ENCODE measurements at regions not wholly inside any gene's neighbourhood (a gene's known extent, or its start where the extent isn't known, plus 50 kb on each side); places are given as distances from the start of the nearest gene placed in this dataset.
"Not testable (repeated sequence)": the region's sequence is repeated elsewhere in the genome, so short reads cannot be mapped to it uniquely, and the experiment has no call there.

GRCh38 chr2:88868861-88869260, 177.4 kb downstream of the RPIA start:
- ChIA-PET CTCF (interaction anchor here (1.2 to 1.4 kb wide), 2 partner anchors 10 to 11 kb away, joined by 4 read pairs; no protein-coding TSS in a partner anchor), POLR2A (no interaction called here)
- Mint-ChIP-seq H3K9me3 (ENCODE audit: low read depth) (no peaks in the 10 kb centered on the region), H3K4me1 (peaks cover 11% of the 10 kb centered on the region), H3K27ac (no peak overlapping the region), H3K27me3 (peaks cover 23% of the 10 kb centered on the region), H3K36me3 (ENCODE audit: low read depth) (no peaks in the 10 kb centered on the region), H3K4me3 (no peak overlapping the region)
- intact Hi-C loops (cut with DNase I, micrococcal nuclease): no loop called here
- ATAC-seq (no peak), DNase-seq (no peak)

GRCh38 chr2:88870267-88870839, 178.9 kb downstream of the RPIA start:
- Mint-ChIP-seq H3K4me1 (peaks cover 11% of the 10 kb centered on the region), H3K27me3 (peaks cover 13% of the 10 kb centered on the region), H3K9me3 (ENCODE audit: low read depth) (no peaks in the 10 kb centered on the region), H3K36me3 (ENCODE audit: low read depth) (no peaks in the 10 kb centered on the region), H3K27ac (no peak overlapping the region), H3K4me3 (no peak overlapping the region)
- intact Hi-C loops (cut with DNase I, micrococcal nuclease): loop anchor here in 1 of 2 experiments (5.0 to 10.0 kb wide), 3 partner anchors 62 to 284 kb away; no protein-coding TSS in a partner anchor
- DNase-seq: no peak
- CTCF ChIA-PET: interaction anchor here (0.8 to 2.8 kb wide), 4 partner anchors 10 to 81 kb away, joined by 3 to 14 read pairs (median 4); no protein-coding TSS in a partner anchor
- no peak for ATAC-seq
- POLR2A ChIA-PET: no interaction called here

GRCh38 chr2:88871336-88871735, 179.9 kb downstream of the RPIA start:
- peaks cover 7% of the 10 kb centered on the region for H3K4me1 Mint-ChIP-seq
- no peak overlapping the region for H3K27ac Mint-ChIP-seq
- ChIA-PET POLR2A (no interaction called here), CTCF (interaction anchor here (0.8 to 2.8 kb wide), 3 partner anchors 9 to 80 kb away, joined by 3 to 14 read pairs (median 3); no protein-coding TSS in a partner anchor)
- intact Hi-C loops (cut with DNase I, micrococcal nuclease): loop anchor here in 1 of 2 experiments (5.0 to 10.0 kb wide), 3 partner anchors 61 to 283 kb away; no protein-coding TSS in a partner anchor
- H3K27me3 Mint-ChIP-seq: peaks cover 12% of the 10 kb centered on the region
- ATAC-seq: no peak
- no peak overlapping the region for H3K4me3 Mint-ChIP-seq
- no peaks in the 10 kb centered on the region for H3K9me3 Mint-ChIP-seq (ENCODE audit: low read depth)
- DNase-seq: no peak
- H3K36me3 Mint-ChIP-seq (ENCODE audit: low read depth): no peaks in the 10 kb centered on the region

GRCh38 chr2:88873620-88874019, 182.1 kb downstream of the RPIA start:
- DNase-seq (no peak), ATAC-seq (no peak)
- Mint-ChIP-seq H3K4me1 (no peaks in the 10 kb centered on the region), H3K27me3 (peaks cover 4% of the 10 kb centered on the region), H3K9me3 (ENCODE audit: low read depth) (no peaks in the 10 kb centered on the region), H3K36me3 (ENCODE audit: low read depth) (no peaks in the 10 kb centered on the region), H3K4me3 (no peak overlapping the region), H3K27ac (no peak overlapping the region)
- ChIA-PET CTCF (interaction anchor here (0.6 to 1.9 kb wide), 5 partner anchors 9 to 17 kb away, joined by 3 to 10 read pairs (median 4); no protein-coding TSS in a partner anchor), POLR2A (no interaction called here)
- intact Hi-C loops (cut with DNase I, micrococcal nuclease): loop anchor here in 1 of 2 experiments (1.0 to 10.0 kb wide), 4 partner anchors 46 to 281 kb away; no protein-coding TSS in a partner anchor

GRCh38 chr2:88874063-88874657, 182.7 kb downstream of the RPIA start:
- no peak overlapping the region for H3K4me3 Mint-ChIP-seq
- POLR2A ChIA-PET: no interaction called here
- H3K36me3 Mint-ChIP-seq (ENCODE audit: low read depth): no peaks in the 10 kb centered on the region
- H3K27ac Mint-ChIP-seq: no peak overlapping the region
- CTCF ChIA-PET: interaction anchor here (0.6 to 2.3 kb wide), 7 partner anchors 10 to 137 kb away, joined by 3 to 10 read pairs (median 4); no protein-coding TSS in a partner anchor
- no peaks in the 10 kb centered on the region for H3K9me3 Mint-ChIP-seq (ENCODE audit: low read depth)
- intact Hi-C loops (cut with DNase I, micrococcal nuclease): loop anchor here in 1 of 2 experiments (1.0 to 10.0 kb wide), 4 partner anchors 45 to 281 kb away; no protein-coding TSS in a partner anchor
- H3K27me3 Mint-ChIP-seq: peaks cover 7% of the 10 kb centered on the region
- H3K4me1 Mint-ChIP-seq: no peaks in the 10 kb centered on the region
- DNase-seq: peak; percentile 63
- peak; percentile 78 for ATAC-seq

GRCh38 chr2:88875736-88876135, 184.3 kb downstream of the RPIA start:
- ChIA-PET CTCF (interaction anchor here (0.6 to 2.3 kb wide), 10 partner anchors 15 to 217 kb away, joined by 3 to 7 read pairs (median 3); no protein-coding TSS in a partner anchor), POLR2A (no interaction called here)
- Mint-ChIP-seq H3K27me3 (peaks cover 7% of the 10 kb centered on the region), H3K27ac (no peak overlapping the region), H3K4me1 (no peaks in the 10 kb centered on the region), H3K9me3 (ENCODE audit: low read depth) (no peaks in the 10 kb centered on the region), H3K36me3 (ENCODE audit: low read depth) (no peaks in the 10 kb centered on the region), H3K4me3 (no peak overlapping the region)
- ATAC-seq (no peak), DNase-seq (no peak)
- intact Hi-C loops (cut with DNase I, micrococcal nuclease): loop anchor here (5.0 to 10.0 kb wide), 3 partner anchors 72 to 279 kb away; no protein-coding TSS in a partner anchor

- no peak overlapping the region for H3K27ac Mint-ChIP-seq
- no peak overlapping the region for H3K4me3 Mint-ChIP-seq
- intact Hi-C loops (cut with DNase I, micrococcal nuclease): loop anchor here in 1 of 2 experiments (5.0 kb wide), 1 partner anchor 167 kb away; no protein-coding TSS in a partner anchor
- peak; percentile 70 for ATAC-seq
- peak; percentile 49 for DNase-seq
- ChIA-PET POLR2A (no interaction called here), CTCF (interaction anchor here (0.6 to 3.0 kb wide), 34 partner anchors 9 to 294 kb away, joined by 3 to 24 read pairs (median 4); no protein-coding TSS in a partner anchor)
- H3K27me3 Mint-ChIP-seq: peaks cover 13% of the 10 kb centered on the region
- no peaks in the 10 kb centered on the region for H3K4me1 Mint-ChIP-seq
- no peaks in the 10 kb centered on the region for H3K36me3 Mint-ChIP-seq (ENCODE audit: low read depth)
- no peaks in the 10 kb centered on the region for H3K9me3 Mint-ChIP-seq (ENCODE audit: low read depth)
Observed at GRCh38 chr2:88880441-88880953, 189.0 kb downstream of the RPIA start.

GRCh38 chr2:88885275-88885674, 193.8 kb downstream of the RPIA start:
- peaks cover 22% of the 10 kb centered on the region for H3K27me3 Mint-ChIP-seq
- no peak overlapping the region for H3K27ac Mint-ChIP-seq
- DNase-seq (no peak), ATAC-seq (no peak)
- H3K4me1 Mint-ChIP-seq: no peaks in the 10 kb centered on the region
- H3K9me3 Mint-ChIP-seq (ENCODE audit: low read depth): no peaks in the 10 kb centered on the region
- intact Hi-C loops (cut with DNase I, micrococcal nuclease): no loop called here
- H3K36me3 Mint-ChIP-seq (ENCODE audit: low read depth): no peaks in the 10 kb centered on the region
- no peak overlapping the region for H3K4me3 Mint-ChIP-seq
- ChIA-PET CTCF (interaction anchor here (1.1 to 2.3 kb wide), 2 partner anchors 11 to 18 kb away, joined by 3 to 10 read pairs; no protein-coding TSS in a partner anchor), POLR2A (no interaction called here)

- Mint-ChIP-seq H3K4me1 (no peaks in the 10 kb centered on the region), H3K36me3 (ENCODE audit: low read depth) (no peaks in the 10 kb centered on the region), H3K27ac (no peak overlapping the region), H3K4me3 (no peak overlapping the region), H3K9me3 (ENCODE audit: low read depth) (no peaks in the 10 kb centered on the region), H3K27me3 (peaks cover 22% of the 10 kb centered on the region)
- DNase-seq (no peak), ATAC-seq (no peak)
- ChIA-PET POLR2A (no interaction called here), CTCF (no interaction called here)
- intact Hi-C loops (cut with DNase I, micrococcal nuclease): no loop called here
Observed at GRCh38 chr2:88885679-88886416, 194.4 kb downstream of the RPIA start.

GRCh38 chr2:88887466-88887865, 196.0 kb downstream of the RPIA start:
- H3K4me1 Mint-ChIP-seq; POLR2A ChIA-PET; DNase-seq; ATAC-seq; intact Hi-C loops (cut with DNase I, micrococcal nuclease); H3K4me3 Mint-ChIP-seq; H3K9me3 Mint-ChIP-seq (ENCODE audit: low read depth); H3K36me3 Mint-ChIP-seq (ENCODE audit: low read depth); H3K27ac Mint-ChIP-seq: not testable (repeated sequence)
- CTCF ChIA-PET: interaction anchor here (1.0 to 1.2 kb wide), 2 partner anchors 13 to 152 kb away, joined by 3 to 4 read pairs; no protein-coding TSS in a partner anchor
- peaks cover 16% of the 10 kb centered on the region for H3K27me3 Mint-ChIP-seq

- H3K4me3 Mint-ChIP-seq: no peak overlapping the region
- CTCF ChIA-PET: interaction anchor here (1.3 to 3.2 kb wide), 4 partner anchors 8 to 24 kb away, joined by 3 to 17 read pairs (median 7); no protein-coding TSS in a partner anchor
- no peak for DNase-seq
- H3K9me3 Mint-ChIP-seq (ENCODE audit: low read depth): no peaks in the 10 kb centered on the region
- H3K4me1 Mint-ChIP-seq: no peaks in the 10 kb centered on the region
- no peaks in the 10 kb centered on the region for H3K36me3 Mint-ChIP-seq (ENCODE audit: low read depth)
- H3K27ac Mint-ChIP-seq: no peak overlapping the region
- peaks cover 10% of the 10 kb centered on the region for H3K27me3 Mint-ChIP-seq
- intact Hi-C loops (cut with DNase I, micrococcal nuclease): no loop called here
- no peak for ATAC-seq
- POLR2A ChIA-PET: no interaction called here
Observed at GRCh38 chr2:88892207-88892606, 200.7 kb downstream of the RPIA start.

Measured in activated CD4-positive, alpha-beta T cell treated with anti-CD3 and anti-CD28 coated beads for 36 hours (primary cell).